Liver (tissue), 3 donors: ENCODE measurements at regions not wholly inside any gene's neighbourhood (a gene's known extent, or its start where the extent isn't known, plus 50 kb on each side); places are given as distances from the start of the nearest gene placed in this dataset.

Experiments
- EGR1 ChIP-seq, 2 donors: IDR thresholded peaks; 2 replicates each; pipeline ENCODE4 v1.6.1; 2016 to 2018; ENCODE audit warnings: antibody characterized with exemption in 2 of 2, low read depth in 2 of 2
- FOXA1 ChIP-seq: IDR thresholded peaks from 2 replicates; pipeline ENCODE4 v1.6.1; 2016; ENCODE audit warnings: antibody characterized with exemption
- GABPA ChIP-seq, 2 donors: IDR thresholded peaks in 1 of 2; conservative IDR thresholded peaks in 1 of 2; 2 replicates each; pipeline ENCODE4 v1.6.1; 2016; ENCODE audit warnings: antibody characterized with exemption in 2 of 2, mild to moderate bottlenecking in 1 of 2, moderate library complexity in 1 of 2
- JUND ChIP-seq, 2 donors: IDR thresholded peaks; 2 replicates each; pipeline ENCODE4 v1.6.1; 2016; ENCODE audit warnings: antibody characterized with exemption in 2 of 2
- RAD21 ChIP-seq, 2 donors: IDR thresholded peaks; 2 replicates each; pipeline ENCODE4 v1.6.1; 2016; ENCODE audit warnings: antibody characterized with exemption in 2 of 2, mild to moderate bottlenecking in 2 of 2
- RXRA ChIP-seq, 2 donors: IDR thresholded peaks; 2 replicates each; pipeline ENCODE4 v1.6.1; 2017 to 2018; ENCODE audit warnings: antibody characterized with exemption in 2 of 2, mild to moderate bottlenecking in 1 of 2
- SP1 ChIP-seq: IDR thresholded peaks from 2 replicates; pipeline ENCODE4 v1.6.1; 2018; ENCODE audit warnings: antibody characterized with exemption, mild to moderate bottlenecking
- TAF1 ChIP-seq: conservative IDR thresholded peaks from 2 replicates; pipeline ENCODE4 v1.6.1; 2016; ENCODE audit warnings: antibody characterized with exemption, mild to moderate bottlenecking
- YY1 ChIP-seq: IDR thresholded peaks from 2 replicates; pipeline ENCODE4 v1.6.1; 2016; ENCODE audit warnings: antibody characterized with exemption, mild to moderate bottlenecking
- TF ChIP-seq, protein P1 (sequence below): fragments of 150-350 bp; IDR thresholded peaks from 2 replicates; pipeline ENCODE4 v1.5.1; 2017; ENCODE audit warnings: improper control_type of control experiment, low read depth, low read length; ENCODE audit not compliant: missing input control
- TF ChIP-seq, protein P2 (sequence below): IDR thresholded peaks from 2 replicates; pipeline ENCODE4 v1.6.1; 2016; ENCODE audit warnings: antibody characterized with exemption, mild to moderate bottlenecking
- TF ChIP-seq, protein P3 (sequence below): IDR thresholded peaks from 2 replicates; pipeline ENCODE4 v1.6.1; 2016; ENCODE audit warnings: antibody characterized with exemption
- TF ChIP-seq, protein P4 (sequence below): IDR thresholded peaks from 2 replicates; pipeline ENCODE4 v1.6.1; 2016; ENCODE audit warnings: antibody characterized with exemption
- TF ChIP-seq, protein P5 (sequence below): IDR thresholded peaks from 2 replicates; pipeline ENCODE4 v1.6.1; 2016; ENCODE audit warnings: antibody characterized with exemption
- donor health status: healthy.
- donor health status: healthy.

DNA sequence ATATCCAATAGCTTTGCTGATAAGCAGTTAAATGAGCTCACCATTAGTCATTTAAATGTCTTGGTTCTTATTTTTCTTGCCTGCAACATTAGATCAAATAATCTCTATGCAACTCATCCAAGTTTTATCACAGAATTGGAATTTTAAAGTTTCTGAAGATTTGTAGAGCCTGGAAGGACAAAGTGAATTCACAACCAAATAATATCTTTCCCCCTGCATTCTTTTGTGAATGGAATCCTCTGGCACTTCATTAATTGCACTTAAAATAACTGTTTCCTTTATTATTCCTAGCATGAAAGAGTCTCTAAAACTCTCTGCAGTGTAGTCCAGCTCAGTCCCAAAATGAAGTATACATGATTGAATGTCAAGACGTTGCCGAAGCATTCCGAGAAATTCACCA is 345.6 kb upstream of the TGFBR2 start:
- TF ChIP-seq JUND (IDR thresholded peaks at IDR 0.05), result no peak
- TF ChIP-seq RXRA (IDR thresholded peaks at IDR 0.05), result no peak
- TF ChIP-seq, protein P1, sequence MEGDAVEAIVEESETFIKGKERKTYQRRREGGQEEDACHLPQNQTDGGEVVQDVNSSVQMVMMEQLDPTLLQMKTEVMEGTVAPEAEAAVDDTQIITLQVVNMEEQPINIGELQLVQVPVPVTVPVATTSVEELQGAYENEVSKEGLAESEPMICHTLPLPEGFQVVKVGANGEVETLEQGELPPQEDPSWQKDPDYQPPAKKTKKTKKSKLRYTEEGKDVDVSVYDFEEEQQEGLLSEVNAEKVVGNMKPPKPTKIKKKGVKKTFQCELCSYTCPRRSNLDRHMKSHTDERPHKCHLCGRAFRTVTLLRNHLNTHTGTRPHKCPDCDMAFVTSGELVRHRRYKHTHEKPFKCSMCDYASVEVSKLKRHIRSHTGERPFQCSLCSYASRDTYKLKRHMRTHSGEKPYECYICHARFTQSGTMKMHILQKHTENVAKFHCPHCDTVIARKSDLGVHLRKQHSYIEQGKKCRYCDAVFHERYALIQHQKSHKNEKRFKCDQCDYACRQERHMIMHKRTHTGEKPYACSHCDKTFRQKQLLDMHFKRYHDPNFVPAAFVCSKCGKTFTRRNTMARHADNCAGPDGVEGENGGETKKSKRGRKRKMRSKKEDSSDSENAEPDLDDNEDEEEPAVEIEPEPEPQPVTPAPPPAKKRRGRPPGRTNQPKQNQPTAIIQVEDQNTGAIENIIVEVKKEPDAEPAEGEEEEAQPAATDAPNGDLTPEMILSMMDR, result no peak
- TF ChIP-seq, protein P2, sequence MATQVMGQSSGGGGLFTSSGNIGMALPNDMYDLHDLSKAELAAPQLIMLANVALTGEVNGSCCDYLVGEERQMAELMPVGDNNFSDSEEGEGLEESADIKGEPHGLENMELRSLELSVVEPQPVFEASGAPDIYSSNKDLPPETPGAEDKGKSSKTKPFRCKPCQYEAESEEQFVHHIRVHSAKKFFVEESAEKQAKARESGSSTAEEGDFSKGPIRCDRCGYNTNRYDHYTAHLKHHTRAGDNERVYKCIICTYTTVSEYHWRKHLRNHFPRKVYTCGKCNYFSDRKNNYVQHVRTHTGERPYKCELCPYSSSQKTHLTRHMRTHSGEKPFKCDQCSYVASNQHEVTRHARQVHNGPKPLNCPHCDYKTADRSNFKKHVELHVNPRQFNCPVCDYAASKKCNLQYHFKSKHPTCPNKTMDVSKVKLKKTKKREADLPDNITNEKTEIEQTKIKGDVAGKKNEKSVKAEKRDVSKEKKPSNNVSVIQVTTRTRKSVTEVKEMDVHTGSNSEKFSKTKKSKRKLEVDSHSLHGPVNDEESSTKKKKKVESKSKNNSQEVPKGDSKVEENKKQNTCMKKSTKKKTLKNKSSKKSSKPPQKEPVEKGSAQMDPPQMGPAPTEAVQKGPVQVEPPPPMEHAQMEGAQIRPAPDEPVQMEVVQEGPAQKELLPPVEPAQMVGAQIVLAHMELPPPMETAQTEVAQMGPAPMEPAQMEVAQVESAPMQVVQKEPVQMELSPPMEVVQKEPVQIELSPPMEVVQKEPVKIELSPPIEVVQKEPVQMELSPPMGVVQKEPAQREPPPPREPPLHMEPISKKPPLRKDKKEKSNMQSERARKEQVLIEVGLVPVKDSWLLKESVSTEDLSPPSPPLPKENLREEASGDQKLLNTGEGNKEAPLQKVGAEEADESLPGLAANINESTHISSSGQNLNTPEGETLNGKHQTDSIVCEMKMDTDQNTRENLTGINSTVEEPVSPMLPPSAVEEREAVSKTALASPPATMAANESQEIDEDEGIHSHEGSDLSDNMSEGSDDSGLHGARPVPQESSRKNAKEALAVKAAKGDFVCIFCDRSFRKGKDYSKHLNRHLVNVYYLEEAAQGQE, result no peak
- no peak for TF ChIP-seq TAF1
- no peak for TF ChIP-seq RAD21 (IDR thresholded peaks at IDR 0.05)
- TF ChIP-seq, protein P3, sequence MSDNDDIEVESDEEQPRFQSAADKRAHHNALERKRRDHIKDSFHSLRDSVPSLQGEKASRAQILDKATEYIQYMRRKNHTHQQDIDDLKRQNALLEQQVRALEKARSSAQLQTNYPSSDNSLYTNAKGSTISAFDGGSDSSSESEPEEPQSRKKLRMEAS, result no peak
- TF ChIP-seq SP1, result no peak
- no peak for TF ChIP-seq YY1
- TF ChIP-seq EGR1 (IDR thresholded peaks at IDR 0.05; ENCODE audit: low read depth in 2 of 2), result no peak
- TF ChIP-seq FOXA1, result no peak
- TF ChIP-seq, protein P4, sequence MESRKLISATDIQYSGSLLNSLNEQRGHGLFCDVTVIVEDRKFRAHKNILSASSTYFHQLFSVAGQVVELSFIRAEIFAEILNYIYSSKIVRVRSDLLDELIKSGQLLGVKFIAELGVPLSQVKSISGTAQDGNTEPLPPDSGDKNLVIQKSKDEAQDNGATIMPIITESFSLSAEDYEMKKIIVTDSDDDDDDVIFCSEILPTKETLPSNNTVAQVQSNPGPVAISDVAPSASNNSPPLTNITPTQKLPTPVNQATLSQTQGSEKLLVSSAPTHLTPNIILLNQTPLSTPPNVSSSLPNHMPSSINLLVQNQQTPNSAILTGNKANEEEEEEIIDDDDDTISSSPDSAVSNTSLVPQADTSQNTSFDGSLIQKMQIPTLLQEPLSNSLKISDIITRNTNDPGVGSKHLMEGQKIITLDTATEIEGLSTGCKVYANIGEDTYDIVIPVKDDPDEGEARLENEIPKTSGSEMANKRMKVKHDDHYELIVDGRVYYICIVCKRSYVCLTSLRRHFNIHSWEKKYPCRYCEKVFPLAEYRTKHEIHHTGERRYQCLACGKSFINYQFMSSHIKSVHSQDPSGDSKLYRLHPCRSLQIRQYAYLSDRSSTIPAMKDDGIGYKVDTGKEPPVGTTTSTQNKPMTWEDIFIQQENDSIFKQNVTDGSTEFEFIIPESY, result no peak
- TF ChIP-seq, protein P5, sequence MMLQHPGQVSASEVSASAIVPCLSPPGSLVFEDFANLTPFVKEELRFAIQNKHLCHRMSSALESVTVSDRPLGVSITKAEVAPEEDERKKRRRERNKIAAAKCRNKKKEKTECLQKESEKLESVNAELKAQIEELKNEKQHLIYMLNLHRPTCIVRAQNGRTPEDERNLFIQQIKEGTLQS, result no peak
- TF ChIP-seq GABPA (IDR thresholded peaks at IDR 0.05 in 1 of 2, conservative IDR thresholded peaks at IDR 0.05 in 1 of 2), result no peak
